Mesenchymal stem cell (in vitro differentiated cells and primary cell): ENCODE measurements at regions not wholly inside any gene's neighbourhood (a gene's known extent, or its start where the extent isn't known, plus 50 kb on each side); places are given as distances from the start of the nearest gene placed in this dataset.

Source experiments
- DNase-seq: peaks from one replicate; pipeline ENCODE4 v3.0.0-alpha.2; 2013
- H2AFZ ChIP-seq: one replicate; pipeline ENCODE4 v1.6.1; 2013; ENCODE audit warnings: low read depth, mild to moderate bottlenecking, control low read depth, inconsistent platforms, low read length, moderate library complexity
- H2AK5ac ChIP-seq: 2 replicates; pipeline ENCODE4 v1.6.1; 2013; ENCODE audit warnings: low read length, moderate library complexity, mild to moderate bottlenecking, inconsistent platforms; ENCODE audit not compliant: severe bottlenecking
- H2BK120ac ChIP-seq: one replicate; pipeline ENCODE4 v1.6.1; 2013; ENCODE audit warnings: low read depth, mild to moderate bottlenecking, inconsistent platforms, low read length, moderate library complexity
- H2BK12ac ChIP-seq, 2 experiments: one replicate each; pipeline ENCODE4 v1.6.1; 2013; ENCODE audit warnings: inconsistent platforms in 2 of 2, low read length in 2 of 2, mild to moderate bottlenecking in 2 of 2, moderate library complexity in 2 of 2, control low read depth in 1 of 2
- H2BK15ac ChIP-seq: one replicate; pipeline ENCODE4 v1.6.1; 2013; ENCODE audit warnings: mild to moderate bottlenecking, low read depth, inconsistent platforms; ENCODE audit not compliant: poor library complexity, severe bottlenecking
- H2BK5ac ChIP-seq: 2 replicates; pipeline ENCODE4 v1.6.1; 2013; ENCODE audit warnings: low read depth, mild to moderate bottlenecking, low read length, control low read depth, inconsistent platforms; ENCODE audit not compliant: poor library complexity, severe bottlenecking
- H3K14ac ChIP-seq, 2 experiments: one replicate each; pipeline ENCODE4 v1.6.1; 2013; ENCODE audit warnings: inconsistent platforms in 2 of 2, low read length in 2 of 2, control low read depth in 1 of 2, mild to moderate bottlenecking in 1 of 2, moderate library complexity in 1 of 2
- H3K18ac ChIP-seq, 2 experiments: one replicate each; pipeline ENCODE4 v1.6.1; 2013; ENCODE audit warnings: inconsistent platforms in 2 of 2, low read length in 2 of 2, control low read depth in 1 of 2, low read depth in 1 of 2, mild to moderate bottlenecking in 1 of 2
- H3K23ac ChIP-seq, 2 experiments: one replicate each; pipeline ENCODE4 v1.6.1; 2013; ENCODE audit warnings: inconsistent platforms in 2 of 2, low read length in 2 of 2, mild to moderate bottlenecking in 2 of 2, moderate library complexity in 2 of 2, control low read depth in 1 of 2
- H3K27ac ChIP-seq: 2 replicates; pipeline ENCODE4 v1.5.1; 2013; ENCODE audit warnings: mild to moderate bottlenecking, moderate library complexity, low read length, control low read depth, inconsistent platforms; ENCODE audit not compliant: poor library complexity, severe bottlenecking
- H3K27me3 ChIP-seq, 2 experiments: 2 replicates each; pipeline versions ENCODE4 v1.6.1 to v1.7.0; 2013; ENCODE audit warnings: low read length in 2 of 2, mild to moderate bottlenecking in 2 of 2, moderate library complexity in 2 of 2, control low read depth in 1 of 2, inconsistent platforms in 1 of 2; ENCODE audit not compliant: control insufficient read depth in 1 of 2, insufficient read depth in 1 of 2
- H3K36me3 ChIP-seq, 2 experiments: 2 replicates each; pipeline versions ENCODE4 v1.6.1 to v1.7.0; 2013; ENCODE audit warnings: low read length in 2 of 2, control low read depth in 1 of 2, inconsistent platforms in 1 of 2, low read depth in 1 of 2, mild to moderate bottlenecking in 1 of 2; ENCODE audit not compliant: insufficient read depth in 2 of 2, control insufficient read depth in 1 of 2
- H3K4ac ChIP-seq, 2 experiments: one replicate each; pipeline ENCODE4 v1.6.1; 2013; ENCODE audit warnings: inconsistent platforms in 2 of 2, low read length in 2 of 2, mild to moderate bottlenecking in 2 of 2, moderate library complexity in 2 of 2, control low read depth in 1 of 2, low read depth in 1 of 2
- H3K4me1 ChIP-seq: 2 replicates; pipeline ENCODE4 v1.6.1; 2013; ENCODE audit warnings: low read depth, low read length, control low read depth; ENCODE audit not compliant: control insufficient read depth, insufficient read depth
- H3K4me2 ChIP-seq: 2 replicates; pipeline ENCODE4 v1.6.1; 2013; ENCODE audit warnings: low read length, mild to moderate bottlenecking, inconsistent platforms; ENCODE audit not compliant: poor library complexity, severe bottlenecking
- H3K4me3 ChIP-seq, 2 experiments: 2 replicates each; pipeline versions ENCODE4 v1.5.1 to v1.7.0; 2013; ENCODE audit warnings: low read length in 2 of 2, mild to moderate bottlenecking in 2 of 2, control low read depth in 1 of 2, low read depth in 1 of 2; ENCODE audit not compliant: insufficient read depth in 1 of 2
- H3K79me1 ChIP-seq: replicated peaks from 2 replicates; pipeline ENCODE4 v1.6.1; 2013; ENCODE audit warnings: mild to moderate bottlenecking, control low read depth, low read length, inconsistent platforms; ENCODE audit not compliant: poor library complexity, severe bottlenecking
- H3K9ac ChIP-seq: 2 replicates; pipeline ENCODE4 v1.7.0; 2013; ENCODE audit warnings: mild to moderate bottlenecking, low read length, moderate library complexity
- H3K9me3 ChIP-seq: 2 replicates; pipeline ENCODE4 v1.7.0; 2013; ENCODE audit warnings: mild to moderate bottlenecking, low read length; ENCODE audit not compliant: control insufficient read depth
- H4K8ac ChIP-seq: one replicate; pipeline ENCODE4 v1.6.1; 2013; ENCODE audit warnings: inconsistent platforms, mild to moderate bottlenecking, low read length, moderate library complexity
- H4K91ac ChIP-seq: one replicate; pipeline ENCODE4 v1.6.1; 2013; ENCODE audit warnings: mild to moderate bottlenecking, low read length, inconsistent platforms
- WGBS: methylation state at CpG from one replicate; pipeline ENCODE4 v1.1.7; 2013; ENCODE audit warnings: mixed read lengths; 5-methylcytosine and 5-hydroxymethylcytosine counted together

GRCh38 chr16:86343796-86344585 is 166.3 kb upstream of the FOXF1 start:
- Histone ChIP-seq H3K27ac (no peak overlapping the region), H2BK12ac (peak overlapping the region; percentile 82 to 97), H3K36me3 (no peaks in the 10 kb centered on the region), H3K9me3 (no peaks in the 10 kb centered on the region), H4K91ac (peak overlapping the region; percentile 85), H3K4me2 (no peak overlapping the region), H3K23ac (no peak overlapping the region), H3K27me3 (peaks cover 22 to 50% of the 10 kb centered on the region in 2 experiments), H4K8ac (peak overlapping the region; percentile 86), H3K79me1 (no peaks in the 10 kb centered on the region), H3K4me3 (peak overlapping the region in 1 of 2 experiments; percentile 50), H2AFZ (peak overlapping the region; percentile 18), H3K14ac (peak overlapping the region in 1 of 2 experiments; percentile 83), H2AK5ac (no peak overlapping the region), H3K4ac (peak overlapping the region in 1 of 2 experiments; percentile 96), H2BK15ac (peak overlapping the region; percentile 85), H3K4me1 (peaks cover 2% of the 10 kb centered on the region), H2BK120ac (peak overlapping the region; percentile 88), H2BK5ac (no peak overlapping the region), H3K18ac (peak overlapping the region; percentile 88 to 99), H3K9ac (peak overlapping the region; percentile 60)
- peak; percentile 60 for DNase-seq
- 23% methylated on average over 9 of the region's 10 CpGs for WGBS

- Histone ChIP-seq H4K91ac (peak overlapping the region; percentile 85), H3K4me2 (no peak overlapping the region), H3K27ac (no peak overlapping the region), H2BK15ac (peak overlapping the region; percentile 85), H3K9me3 (no peaks in the 10 kb centered on the region), H3K4me1 (peaks cover 2% of the 10 kb centered on the region), H2BK5ac (no peak overlapping the region), H3K14ac (peak overlapping the region in 1 of 2 experiments; percentile 7), H2BK12ac (peak overlapping the region; percentile 50 to 97), H3K23ac (peak overlapping the region in 1 of 2 experiments; percentile 94), H3K9ac (no peak overlapping the region), H2AK5ac (no peak overlapping the region), H3K27me3 (peaks cover 22 to 55% of the 10 kb centered on the region in 2 experiments), H3K79me1 (no peaks in the 10 kb centered on the region), H3K4ac (peak overlapping the region; percentile 50 to 89), H2AFZ (peak overlapping the region; percentile 18), H3K18ac (peak overlapping the region; percentile 79 to 85), H4K8ac (peak overlapping the region; percentile 79), H2BK120ac (no peak overlapping the region), H3K4me3 (no peak overlapping the region), H3K36me3 (no peaks in the 10 kb centered on the region)
- 75% methylated on average over 6 of the region's 7 CpGs for WGBS
- DNase-seq: no peak
These were observed 165.8 kb upstream of the FOXF1 start for GRCh38 chr16:86344586-86344871.

GRCh38 chr16:86344881-86345280 is 165.4 kb upstream of the FOXF1 start:
- H3K14ac ChIP-seq: no peak overlapping the region
- no peak overlapping the region for H3K27ac ChIP-seq
- no peak overlapping the region for H4K91ac ChIP-seq
- no peak overlapping the region for H3K4me2 ChIP-seq
- H3K79me1 ChIP-seq: no peaks in the 10 kb centered on the region
- H3K27me3 ChIP-seq: peaks cover 22 to 59% of the 10 kb centered on the region in 2 experiments
- no peak overlapping the region for H3K23ac ChIP-seq
- H3K36me3 ChIP-seq: no peaks in the 10 kb centered on the region
- no peak overlapping the region for H2BK5ac ChIP-seq
- peak overlapping the region; percentile 79 to 85 for H3K18ac ChIP-seq
- DNase-seq: no peak
- peak overlapping the region in 1 of 2 experiments; percentile 97 for H2BK12ac ChIP-seq
- H2AK5ac ChIP-seq: no peak overlapping the region
- no peak overlapping the region for H2BK15ac ChIP-seq
- no peak overlapping the region for H3K9ac ChIP-seq
- H3K4me1 ChIP-seq: peaks cover 2% of the 10 kb centered on the region
- H2AFZ ChIP-seq: no peak overlapping the region
- H4K8ac ChIP-seq: no peak overlapping the region
- H3K4ac ChIP-seq: peak overlapping the region in 1 of 2 experiments; percentile 50
- 0% methylated on average over 1 of the region's 5 CpGs for WGBS
- H3K4me3 ChIP-seq: no peak overlapping the region
- H2BK120ac ChIP-seq: no peak overlapping the region
- no peaks in the 10 kb centered on the region for H3K9me3 ChIP-seq

- Histone ChIP-seq H2BK12ac (peak overlapping the region in 1 of 2 experiments; percentile 34), H3K4me1 (peaks cover 2% of the 10 kb centered on the region), H3K27me3 (peaks cover 22 to 59% of the 10 kb centered on the region in 2 experiments), H3K4ac (no peak overlapping the region), H3K18ac (peak overlapping the region in 1 of 2 experiments; percentile 68), H3K4me3 (no peak overlapping the region), H2BK5ac (no peak overlapping the region), H3K36me3 (no peaks in the 10 kb centered on the region), H2AK5ac (no peak overlapping the region), H2BK120ac (no peak overlapping the region), H3K27ac (no peak overlapping the region), H4K91ac (peak overlapping the region; percentile 43), H4K8ac (peak overlapping the region; percentile 27), H3K14ac (no peak overlapping the region), H2AFZ (no peak overlapping the region), H3K9ac (no peak overlapping the region), H3K9me3 (no peaks in the 10 kb centered on the region), H3K23ac (no peak overlapping the region), H3K79me1 (no peaks in the 10 kb centered on the region), H2BK15ac (no peak overlapping the region), H3K4me2 (no peak overlapping the region)
- no peak for DNase-seq
- WGBS: 31% methylated on average over 11 of the region's 12 CpGs
These were observed 164.8 kb upstream of the FOXF1 start for GRCh38 chr16:86345516-86345915.
